Breast epithelium (tissue), 3 donors: ENCODE measurements at regions not wholly inside any gene's neighbourhood (a gene's known extent, or its start where the extent isn't known, plus 50 kb on each side); places are given as distances from the start of the nearest gene placed in this dataset.

Experiments
- POLR2A ChIP-seq: fragments of 450-650 bp; IDR thresholded peaks from one replicate; pipeline ENCODE4 v1.6.1; 2016; ENCODE audit warnings: antibody characterized with exemption, mild to moderate bottlenecking, moderate library complexity
- POLR2AphosphoS5 ChIP-seq, 3 donors: sonication (generic); formaldehyde crosslinking; IDR thresholded peaks; one replicate each; pipeline ENCODE4 v1.6.1; 2017; ENCODE audit warnings: antibody characterized with exemption in 3 of 3
- TF ChIP-seq, protein P1 (sequence below), 3 donors: fragments of 450-650 bp; IDR thresholded peaks; one replicate each; pipeline ENCODE4 v1.5.1; 2016 to 2017; ENCODE audit warnings: antibody characterized with exemption in 3 of 3, mild to moderate bottlenecking in 3 of 3, moderate library complexity in 3 of 3

- TF ChIP-seq, protein P1, sequence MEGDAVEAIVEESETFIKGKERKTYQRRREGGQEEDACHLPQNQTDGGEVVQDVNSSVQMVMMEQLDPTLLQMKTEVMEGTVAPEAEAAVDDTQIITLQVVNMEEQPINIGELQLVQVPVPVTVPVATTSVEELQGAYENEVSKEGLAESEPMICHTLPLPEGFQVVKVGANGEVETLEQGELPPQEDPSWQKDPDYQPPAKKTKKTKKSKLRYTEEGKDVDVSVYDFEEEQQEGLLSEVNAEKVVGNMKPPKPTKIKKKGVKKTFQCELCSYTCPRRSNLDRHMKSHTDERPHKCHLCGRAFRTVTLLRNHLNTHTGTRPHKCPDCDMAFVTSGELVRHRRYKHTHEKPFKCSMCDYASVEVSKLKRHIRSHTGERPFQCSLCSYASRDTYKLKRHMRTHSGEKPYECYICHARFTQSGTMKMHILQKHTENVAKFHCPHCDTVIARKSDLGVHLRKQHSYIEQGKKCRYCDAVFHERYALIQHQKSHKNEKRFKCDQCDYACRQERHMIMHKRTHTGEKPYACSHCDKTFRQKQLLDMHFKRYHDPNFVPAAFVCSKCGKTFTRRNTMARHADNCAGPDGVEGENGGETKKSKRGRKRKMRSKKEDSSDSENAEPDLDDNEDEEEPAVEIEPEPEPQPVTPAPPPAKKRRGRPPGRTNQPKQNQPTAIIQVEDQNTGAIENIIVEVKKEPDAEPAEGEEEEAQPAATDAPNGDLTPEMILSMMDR (IDR thresholded peaks at IDR 0.05): no peak
- no peak for TF ChIP-seq POLR2A
- no peak for TF ChIP-seq POLR2AphosphoS5 (IDR thresholded peaks at IDR 0.05)
Observed at GRCh38 chr4:89411539-89412309, 104.1 kb upstream of the GPRIN3 start.
